Cardiac fibroblast (primary cell): ENCODE measurements at regions not wholly inside any gene's neighbourhood (a gene's known extent, or its start where the extent isn't known, plus 50 kb on each side); places are given as distances from the start of the nearest gene placed in this dataset.
"Not testable (repeated sequence)": the region's sequence is repeated elsewhere in the genome, so short reads cannot be mapped to it uniquely, and the experiment has no call there.

Source experiments
- DNase-seq, 2 donors: peaks; one replicate each; pipeline versions ENCODE4 v3.0.0 to v3.0.0-alpha.2; 2010; ENCODE audit warnings: low read depth in 2 of 2
- H3K4me3 ChIP-seq, 2 donors: replicated peaks in 1 of 2; 1 replicate in 1 of 2; 2 replicates in 1 of 2; pipeline ENCODE4 v1.5.1; 2011; ENCODE audit warnings: low read depth in 2 of 2, low read length in 2 of 2, mild to moderate bottlenecking in 2 of 2, moderate library complexity in 1 of 2
- CTCF ChIP-seq: IDR thresholded peaks from one replicate; pipeline ENCODE4 v1.5.1; 2011; ENCODE audit warnings: low read depth, mild to moderate bottlenecking, low read length, inconsistent platforms

DNA sequence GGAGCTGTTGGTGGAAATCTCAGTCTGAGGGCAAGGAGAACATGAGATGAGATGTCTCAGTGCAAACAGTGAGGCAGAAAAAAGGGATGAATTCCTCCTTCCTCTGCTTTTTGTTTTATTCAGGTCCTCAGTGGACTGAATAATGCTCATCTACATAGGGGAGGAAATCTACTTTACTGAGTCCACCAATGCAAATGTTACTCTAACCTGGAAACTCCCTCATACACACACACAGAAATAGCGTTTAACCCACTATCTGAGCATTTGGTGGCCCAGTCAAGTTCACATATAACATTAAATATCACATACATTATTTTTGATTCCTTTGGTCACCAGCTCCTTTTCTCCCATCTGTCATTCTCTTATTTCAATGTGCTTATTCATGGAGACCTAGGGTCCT is 418.8 kb downstream of the TMEM135 start:
- DNase-seq: no peak
- no peak for TF ChIP-seq CTCF
- H3K4me3 ChIP-seq: no peak overlapping the region

- H3K4me3 ChIP-seq: no peak overlapping the region
- DNase-seq: no peak
- no peak for TF ChIP-seq CTCF
These were observed 417.4 kb downstream of the TMEM135 start for GRCh38 chr11:87455180-87455579.

DNA sequence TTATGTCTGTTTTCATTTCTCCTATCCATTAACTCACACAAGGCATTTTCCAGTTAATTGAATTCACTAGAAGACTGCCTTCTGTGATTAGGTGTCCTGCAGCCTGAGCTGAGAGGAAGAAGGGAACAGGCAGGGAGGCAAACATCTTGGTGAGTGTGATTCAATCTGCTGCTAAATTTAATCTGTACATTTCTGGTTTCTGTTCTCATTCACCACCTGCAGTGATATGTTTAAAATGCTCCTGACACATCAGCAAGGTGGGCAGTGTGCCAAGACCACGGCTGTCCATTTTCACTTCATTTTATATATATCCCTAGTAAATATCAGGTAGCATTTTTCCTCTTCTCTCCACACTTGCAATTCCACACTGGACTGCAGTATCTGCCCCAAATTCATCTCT is 416.5 kb downstream of the TMEM135 start:
- TF ChIP-seq CTCF: no peak
- no peak overlapping the region for H3K4me3 ChIP-seq
- DNase-seq: no peak

GRCh38 chr11:87453531-87454089 is 415.9 kb downstream of the TMEM135 start:
- no peak for DNase-seq
- no peak overlapping the region for H3K4me3 ChIP-seq
- no peak for TF ChIP-seq CTCF

- DNase-seq, H3K4me3 ChIP-seq: not testable (repeated sequence)
These were observed 414.3 kb downstream of the TMEM135 start for GRCh38 chr11:87452025-87452424.

DNA sequence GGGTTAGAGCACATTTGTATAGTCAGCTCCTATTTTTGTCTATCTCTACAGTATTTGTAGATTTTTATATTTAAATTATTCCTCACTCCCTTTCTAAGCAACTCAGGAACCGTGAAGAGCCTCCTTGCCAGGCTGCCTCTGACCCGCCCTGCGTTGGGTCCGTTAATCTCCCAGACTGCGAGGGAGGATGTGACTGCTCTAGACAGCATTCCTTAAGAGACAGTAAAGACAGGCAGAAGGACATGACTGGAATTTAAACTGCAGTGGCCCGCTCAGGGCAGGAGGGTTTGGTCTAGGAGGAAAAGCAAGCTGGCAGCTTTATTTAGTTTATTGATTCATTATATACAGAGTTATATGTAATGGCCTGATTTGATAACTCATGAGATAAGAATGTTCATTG is 413.7 kb downstream of the TMEM135 start:
- TF ChIP-seq CTCF: no peak
- H3K4me3 ChIP-seq: no peak overlapping the region
- no peak for DNase-seq

GRCh38 chr11:87447606-87448005 is 409.9 kb downstream of the TMEM135 start:
- no peak overlapping the region for H3K4me3 ChIP-seq
- TF ChIP-seq CTCF: no peak
- no peak for DNase-seq
